K562 (cell line): ENCODE measurements at regions not wholly inside any gene's neighbourhood (a gene's known extent, or its start where the extent isn't known, plus 50 kb on each side); places are given as distances from the start of the nearest gene placed in this dataset.

ENCODE experiments used
- ATAC-seq: fragments of 200-7000 bp; cut with Tn5 transposase; 3 replicates; pipeline ENCODE4 v1.9.1; 2020; ENCODE audit warnings: moderate library complexity
- BruUV-seq: library from RNA; stranded (reverse); fragments of 400-500 nt; replicated peaks from 2 replicates; lab custom pipeline; 2021; lab: Mats Ljungman, UMichigan
- CTCF ChIA-PET: fragments of 300-600 bp; formaldehyde crosslinking; extraction: SDS; loops from one replicate; lab custom pipeline; 2021; ENCODE audit warnings: low intra/inter-chr PET ratio; lab: Yijun Ruan, JAX
- POLR2A ChIA-PET: fragments of 300-600, 350-650 bp; sonication (Branson Sonifier 250); formaldehyde crosslinking; extraction: SDS; loops from one replicate; lab custom pipeline; 2021; ENCODE audit warnings: antibody characterized with exemption, inconsistent platforms; lab: Yijun Ruan, JAX
- DNase-seq, 4 experiments: peaks; one replicate each; pipeline versions ENCODE4 v3.0.0 to v3.0.0-alpha.2; 2011 to 2018; ENCODE audit warnings: low spot score in 3 of 4, mixed read lengths in 3 of 4; ENCODE audit errors: extremely low read depth in 1 of 4
- FAIRE-seq: peaks from 2 replicates; lab custom pipeline; 2011; peaks lifted over from hg19 to GRCh38; lab: Jason Lieb, UNC
- H2AFZ ChIP-seq: 2 replicates; pipeline ENCODE4 v1.6.0; 2011; ENCODE audit warnings: low read depth, low read length, control low read depth, inconsistent platforms
- H3K27ac ChIP-seq: fragments of 200-600 bp; 3 replicates; pipeline ENCODE4 v1.8.0; 2011; ENCODE audit warnings: low read depth, mild to moderate bottlenecking, control low read depth, inconsistent platforms, low read length, moderate library complexity, mixed read lengths; ENCODE audit errors: extremely low read depth
- H3K27me3 ChIP-seq, 2 experiments: fragments of 300-600 bp in 1 of 2; 2 replicates in 1 of 2; 3 replicates in 1 of 2; pipeline versions ENCODE4 v1.6.0 to v1.8.0; 2011; ENCODE audit warnings: inconsistent platforms in 2 of 2, low read length in 2 of 2, mild to moderate bottlenecking in 1 of 2, mixed read lengths in 1 of 2, moderate library complexity in 1 of 2; ENCODE audit not compliant: control insufficient read depth in 2 of 2, insufficient read depth in 2 of 2
- H3K36me3 ChIP-seq: fragments of 300-600 bp; 3 replicates; pipeline ENCODE4 v1.8.0; 2011; ENCODE audit warnings: mild to moderate bottlenecking, low read length, inconsistent platforms; ENCODE audit not compliant: control insufficient read depth, insufficient read depth
- H3K4me1 ChIP-seq, 2 experiments: fragments of 200-600 bp in 1 of 2; replicated peaks in 1 of 2; 2 replicates in 1 of 2; 3 replicates in 1 of 2; pipeline versions ENCODE4 v1.5.1 to v1.8.0; 2011; ENCODE audit warnings: inconsistent platforms in 2 of 2, low read length in 2 of 2, mild to moderate bottlenecking in 1 of 2, mixed read lengths in 1 of 2, moderate library complexity in 1 of 2; ENCODE audit not compliant: control insufficient read depth in 2 of 2, insufficient read depth in 2 of 2
- H3K4me2 ChIP-seq: 2 replicates; pipeline ENCODE4 v1.6.1; 2011; ENCODE audit warnings: low read length, control low read depth, inconsistent platforms, mixed read lengths; ENCODE audit not compliant: insufficient read depth
- H3K4me3 ChIP-seq: fragments of 200-600 bp; sonication (generic), shearing (Covaris generic); 2 replicates; pipeline ENCODE4 v1.5.1; 2016; ENCODE audit warnings: control low read depth, inconsistent platforms
- H3K79me2 ChIP-seq: fragments of 200-600 bp; 3 replicates; pipeline ENCODE4 v1.8.0; 2011; ENCODE audit warnings: low read length, inconsistent platforms; ENCODE audit not compliant: control insufficient read depth, insufficient read depth
- H3K9ac ChIP-seq, 2 experiments: 2 replicates each; pipeline versions ENCODE4 v1.6.0 to v1.6.1; 2011; ENCODE audit warnings: low read depth in 2 of 2, low read length in 2 of 2, control low read depth in 1 of 2, inconsistent platforms in 1 of 2, mild to moderate bottlenecking in 1 of 2, mixed read lengths in 1 of 2; ENCODE audit not compliant: insufficient read depth in 1 of 2
- H3K9me1 ChIP-seq: one replicate; pipeline ENCODE4 v1.6.0; 2011; ENCODE audit warnings: inconsistent platforms, mild to moderate bottlenecking, low read length, moderate library complexity; ENCODE audit not compliant: control insufficient read depth, insufficient read depth
- H3K9me3 ChIP-seq: replicated peaks from 2 replicates; pipeline ENCODE4 v1.5.1; 2011; ENCODE audit warnings: low read depth, low read length, inconsistent platforms; ENCODE audit not compliant: control insufficient read depth, insufficient read depth
- H4K20me1 ChIP-seq: replicated peaks from 2 replicates; pipeline ENCODE4 v1.6.1; 2011; ENCODE audit warnings: low read length, inconsistent platforms, mixed read lengths; ENCODE audit not compliant: control insufficient read depth, insufficient read depth
- CXXC5 ChIP-seq: fragments of 250-450 bp; sonication (Bioruptor Pico); IDR thresholded peaks from 2 replicates; pipeline ENCODE4 v1.8.0; 2022; ENCODE audit warnings: inconsistent platforms, mild to moderate bottlenecking, moderate library complexity
- JUND ChIP-seq, 2 experiments: IDR thresholded peaks; 2 replicates in 1 of 2; 3 replicates in 1 of 2; pipeline ENCODE4 v1.6.1; 2011; ENCODE audit warnings: borderline replicate concordance in 2 of 2, low read depth in 2 of 2, low read length in 2 of 2, improper control_type of control experiment in 1 of 2, missing biosample characterization in 1 of 2, missing genetic modification characterization in 1 of 2, missing genetic modification reagents in 1 of 2
- MAFF ChIP-seq: IDR thresholded peaks from 2 replicates; pipeline ENCODE4 v1.6.1; 2012; ENCODE audit warnings: low read length, improper control_type of control experiment
- NCOA6 ChIP-seq: fragments of 450-650 bp; IDR thresholded peaks from 2 replicates; pipeline ENCODE4 v1.6.1; 2017; ENCODE audit warnings: mild to moderate bottlenecking
- NUFIP1 ChIP-seq: fragments of 450-650 bp; IDR thresholded peaks from 2 replicates; pipeline ENCODE4 v1.6.1; 2018; ENCODE audit not compliant: partially characterized antibody
- POLR3G ChIP-seq: IDR thresholded peaks from 2 replicates; pipeline ENCODE4 v1.6.1; 2011; ENCODE audit not compliant: insufficient read length, insufficient replicate concordance; ENCODE audit errors: extremely low read depth
- POU5F1 ChIP-seq: fragments of 150-350 bp; IDR thresholded peaks from 2 replicates; pipeline ENCODE4 v1.6.1; 2014; ENCODE audit warnings: borderline replicate concordance, low read length, low read depth, mild to moderate bottlenecking; ENCODE audit not compliant: partially characterized antibody
- RFX5 ChIP-seq: IDR thresholded peaks from 2 replicates; pipeline ENCODE4 v1.6.1; 2011; ENCODE audit warnings: low read depth, mild to moderate bottlenecking, improper control_type of control experiment, low read length
- SIX5 ChIP-seq, 2 experiments: IDR thresholded peaks; 2 replicates each; pipeline ENCODE4 v1.6.1; 2011; ENCODE audit warnings: low read length in 2 of 2, borderline replicate concordance in 1 of 2, low read depth in 1 of 2, mild to moderate bottlenecking in 1 of 2, moderate library complexity in 1 of 2; ENCODE audit not compliant: insufficient read depth in 1 of 2
- SMARCA4 ChIP-seq: fragments of 450-650 bp; IDR thresholded peaks from 2 replicates; pipeline ENCODE4 v1.6.1; 2016
- SP2 ChIP-seq: IDR thresholded peaks from 2 replicates; pipeline ENCODE4 v1.6.1; 2011; ENCODE audit warnings: mild to moderate bottlenecking, low read depth, low read length, moderate library complexity; ENCODE audit not compliant: poor library complexity, severe bottlenecking; ENCODE audit errors: extremely low read depth
- TARDBP ChIP-seq: fragments of 450-650 bp; IDR thresholded peaks from 2 replicates; pipeline ENCODE4 v1.6.1; 2016
- TCF7L2 ChIP-seq: fragments of 150-350 bp; IDR thresholded peaks from 2 replicates; pipeline ENCODE4 v1.6.1; 2016; ENCODE audit warnings: low read depth, mild to moderate bottlenecking, low read length, moderate library complexity
- ZBTB7A ChIP-seq: IDR thresholded peaks from 2 replicates; pipeline ENCODE4 v1.6.1; 2011; ENCODE audit warnings: low read depth, mild to moderate bottlenecking, low read length, moderate library complexity, borderline replicate concordance; ENCODE audit not compliant: control insufficient read depth
- ZFP36 ChIP-seq: fragments of 150-350 bp; IDR thresholded peaks from 2 replicates; pipeline ENCODE4 v1.6.1; 2018; ENCODE audit warnings: low read length, low read depth; ENCODE audit not compliant: partially characterized antibody
- ZNF165 ChIP-seq: fragments of 250-450 bp; sonication (Bioruptor Pico); IDR thresholded peaks from 2 replicates; pipeline ENCODE4 v1.4.0; 2020; ENCODE audit warnings: borderline replicate concordance
- ZNF224 ChIP-seq: sonication (generic); formaldehyde crosslinking; IDR thresholded peaks from 2 replicates; pipeline ENCODE4 v1.8.0; 2022; ENCODE audit warnings: mild to moderate bottlenecking, missing genetic modification reagents
- ZNF354B ChIP-seq: fragments of 250-450 bp; sonication (Bioruptor Pico); IDR thresholded peaks from 2 replicates; pipeline ENCODE4 v1.4.0; 2020
- ZNF780A ChIP-seq: fragments of 250-450 bp; sonication (Bioruptor Pico); IDR thresholded peaks from 2 replicates; pipeline ENCODE4 v1.5.0; 2021; ENCODE audit warnings: mild to moderate bottlenecking
- WGBS: fragments of 100-300 bp; shearing (Covaris generic); methylation state at CpG from one replicate; pipeline ENCODE4 v1.1.6; 2016; ENCODE audit warnings: low coverage, mixed read lengths; ENCODE audit not compliant: insufficient coverage; ENCODE audit errors: missing lambda C conversion rate; 5-methylcytosine and 5-hydroxymethylcytosine counted together
- in situ Hi-C: fragments of 300-500 bp; cut with MboI; formaldehyde crosslinking; loops from 4 replicates; pipeline ENCODE4 v1.15.0; 2018; ENCODE audit warnings: inconsistent platforms, mixed read lengths
- intact Hi-C: fragments of 100-400 bp; cut with micrococcal nuclease; formaldehyde crosslinking; loops from 2 replicates; pipeline ENCODE4 v1.14.2; 2022
- TF ChIP-seq, protein P1 (sequence below): fragments of 250-450 bp; sonication (Bioruptor Pico); IDR thresholded peaks from 2 replicates; pipeline ENCODE4 v1.5.0; 2021
- TF ChIP-seq, protein P2 (sequence below): sonication (generic); formaldehyde crosslinking; IDR thresholded peaks from 2 replicates; pipeline ENCODE4 v1.8.0; 2022; ENCODE audit warnings: missing genetic modification reagents, mild to moderate bottlenecking, borderline replicate concordance

GRCh38 chr4:134798573-134798972 is 597.0 kb upstream of the PABPC4L start (continued):
- TF ChIP-seq POU5F1 (no peak), SP2 (no peak), ZNF354B (CRISPR knock-in tag) (no peak), NUFIP1 (no peak)
- TF ChIP-seq, protein P1, sequence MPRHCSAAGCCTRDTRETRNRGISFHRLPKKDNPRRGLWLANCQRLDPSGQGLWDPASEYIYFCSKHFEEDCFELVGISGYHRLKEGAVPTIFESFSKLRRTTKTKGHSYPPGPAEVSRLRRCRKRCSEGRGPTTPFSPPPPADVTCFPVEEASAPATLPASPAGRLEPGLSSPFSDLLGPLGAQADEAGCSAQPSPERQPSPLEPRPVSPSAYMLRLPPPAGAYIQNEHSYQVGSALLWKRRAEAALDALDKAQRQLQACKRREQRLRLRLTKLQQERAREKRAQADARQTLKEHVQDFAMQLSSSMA (CRISPR knock-in tag) = no peak

GRCh38 chr4:134787315-134787714 is 585.7 kb upstream of the PABPC4L start:
- Histone ChIP-seq H3K4me3 (no peak overlapping the region), H3K9ac (no peak overlapping the region), H3K4me2 (no peak overlapping the region), H4K20me1 (no peaks in the 10 kb centered on the region), H3K36me3 (no peaks in the 10 kb centered on the region), H3K27me3 (no peaks in the 10 kb centered on the region), H3K27ac (no peak overlapping the region), H3K79me2 (no peaks in the 10 kb centered on the region), H3K9me3 (no peaks in the 10 kb centered on the region), H2AFZ (no peak overlapping the region), H3K4me1 (no peaks in the 10 kb centered on the region), H3K9me1 (no peaks in the 10 kb centered on the region)
- POLR2A ChIA-PET = no interaction called here
- no TSS peak for BruUV-seq
- no peak for DNase-seq
- in situ Hi-C loops (no loop called here), intact Hi-C loops (no loop called here)
- FAIRE-seq = no peak
- ATAC-seq = no peak
- 0% methylated on average over 1 of the region's 1 CpG for WGBS
- CTCF ChIA-PET = no interaction called here
- no peak for TF ChIP-seq ZFP36
- TF ChIP-seq SMARCA4 = no peak
- no peak for TF ChIP-seq TARDBP
- no peak for TF ChIP-seq POLR3G
- TF ChIP-seq, protein P2, sequence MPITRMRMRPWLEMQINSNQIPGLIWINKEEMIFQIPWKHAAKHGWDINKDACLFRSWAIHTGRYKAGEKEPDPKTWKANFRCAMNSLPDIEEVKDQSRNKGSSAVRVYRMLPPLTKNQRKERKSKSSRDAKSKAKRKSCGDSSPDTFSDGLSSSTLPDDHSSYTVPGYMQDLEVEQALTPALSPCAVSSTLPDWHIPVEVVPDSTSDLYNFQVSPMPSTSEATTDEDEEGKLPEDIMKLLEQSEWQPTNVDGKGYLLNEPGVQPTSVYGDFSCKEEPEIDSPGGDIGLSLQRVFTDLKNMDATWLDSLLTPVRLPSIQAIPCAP (CRISPR knock-in tag) = no peak
- no peak for TF ChIP-seq NCOA6
- no peak for TF ChIP-seq ZNF780A (CRISPR knock-in tag)
- no peak for TF ChIP-seq MAFF
- no peak for TF ChIP-seq ZNF224 (CRISPR knock-in tag)
- no peak for TF ChIP-seq SIX5 (IDR thresholded peaks at IDR 0.05; ENCODE audit: borderline replicate concordance in 1 of 2, insufficient read depth in 1 of 2, low read depth in 1 of 2, low read length in 2 of 2)
- TF ChIP-seq ZBTB7A = no peak
- TF ChIP-seq RFX5 = no peak
- TF ChIP-seq JUND (IDR thresholded peaks at IDR 0.05; ENCODE audit: borderline replicate concordance, low read depth, low read length) = no peak
- no peak for TF ChIP-seq JUND (tag; IDR thresholded peaks at IDR 0.05; ENCODE audit: borderline replicate concordance, low read depth, low read length)
- no peak for TF ChIP-seq ZNF165 (CRISPR knock-in tag)
- TF ChIP-seq TCF7L2 = no peak
- no peak for TF ChIP-seq CXXC5 (CRISPR knock-in tag)
